HPDE6-E6E7 (cell line): ENCODE measurements at regions not wholly inside any gene's neighbourhood (a gene's known extent, or its start where the extent isn't known, plus 50 kb on each side); places are given as distances from the start of the nearest gene placed in this dataset.
"Not testable (repeated sequence)": the region's sequence is repeated elsewhere in the genome, so short reads cannot be mapped to it uniquely, and the experiment has no call there.

ENCODE experiments used
- DNase-seq: peaks from one replicate; pipeline ENCODE4 v3.0.0; 2011; ENCODE audit warnings: missing footprints; ENCODE audit errors: extremely low spot score

DNA sequence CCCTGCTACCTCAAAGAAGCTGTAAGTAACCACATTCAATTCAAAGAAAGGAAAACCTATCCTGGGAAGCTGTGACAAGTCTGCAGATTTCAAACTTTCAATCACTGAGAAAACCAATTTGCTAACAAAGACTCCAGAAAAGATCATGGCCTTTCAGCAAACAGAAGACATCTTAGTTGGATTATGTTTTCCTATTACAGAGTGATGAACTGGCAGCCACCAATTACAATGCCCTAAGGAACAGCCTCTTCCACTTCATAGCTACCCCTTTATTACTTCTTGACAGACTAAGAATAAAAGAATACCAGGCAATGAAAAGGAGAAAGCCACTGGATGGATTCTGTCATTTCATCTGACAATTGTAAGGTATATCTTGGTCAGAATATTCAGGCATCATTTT, 128.2 kb upstream of the RASEF start:
- no peak for DNase-seq

- not testable (repeated sequence) for DNase-seq
Measured at GRCh38 chr9:83189026-83189425, 126.1 kb upstream of the RASEF start.

DNA sequence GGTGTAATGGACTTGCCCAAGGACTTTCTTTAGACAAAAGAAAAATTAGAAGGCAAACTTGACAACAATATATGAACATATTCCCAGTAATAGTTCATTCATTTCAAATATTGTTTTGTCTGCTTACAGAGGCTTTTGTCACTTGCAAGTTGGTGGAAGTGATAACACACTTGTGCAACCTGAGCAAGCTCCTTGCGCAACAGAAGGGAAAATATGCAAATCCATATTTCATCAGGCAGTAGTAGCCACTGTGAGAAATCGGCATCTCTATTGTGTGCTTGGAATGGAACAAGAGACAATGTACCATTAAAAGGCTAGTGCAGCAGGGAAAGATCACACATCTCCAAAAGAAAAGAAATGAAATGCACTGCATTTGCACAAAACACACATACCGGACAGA, 125.3 kb upstream of the RASEF start:
- DNase-seq = no peak

- DNase-seq = no peak
Measured at GRCh38 chr9:83186155-83186737, 123.3 kb upstream of the RASEF start.

- no peak for DNase-seq
Measured at GRCh38 chr9:83185488-83186154, 122.7 kb upstream of the RASEF start.

- DNase-seq = no peak
Measured at GRCh38 chr9:83183621-83184020, 120.7 kb upstream of the RASEF start.

DNA sequence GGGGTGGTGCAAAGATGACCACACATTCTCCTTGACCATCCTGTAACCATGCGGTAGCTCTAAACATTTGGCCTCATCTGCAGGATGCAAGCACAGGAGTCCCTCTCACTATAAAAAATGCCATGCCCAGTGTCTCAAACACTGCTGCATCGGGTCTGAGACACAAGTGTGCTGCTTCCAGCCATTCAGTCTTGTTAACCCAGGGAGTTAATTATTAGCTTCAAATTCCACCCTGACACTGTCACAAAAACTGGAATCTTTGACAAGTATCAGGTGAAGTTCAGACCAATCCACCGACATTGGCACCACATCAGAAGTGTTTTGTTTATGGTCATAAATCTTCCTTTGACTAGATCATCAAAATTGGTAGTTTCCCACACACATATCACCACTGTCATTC, 119.1 kb upstream of the RASEF start:
- no peak for DNase-seq

DNA sequence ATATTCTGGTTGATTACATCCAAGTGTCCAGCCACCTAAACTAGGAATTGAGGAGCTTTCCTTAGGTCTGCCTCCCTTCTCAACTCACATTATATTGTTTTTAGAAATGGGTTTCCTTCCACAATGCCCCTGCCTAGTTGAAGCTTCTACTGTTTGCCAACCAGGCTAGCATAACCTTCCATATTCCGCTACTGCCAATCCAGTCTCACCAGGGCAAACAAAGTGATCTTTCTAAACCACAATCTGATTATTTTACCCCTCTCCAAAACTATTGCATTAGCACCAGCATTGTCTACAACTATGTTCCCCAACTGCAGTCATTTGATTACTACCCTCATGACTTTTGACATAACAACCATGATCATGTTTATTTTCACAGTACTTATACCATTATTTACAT, 115.8 kb upstream of the RASEF start:
- DNase-seq = no peak

DNA sequence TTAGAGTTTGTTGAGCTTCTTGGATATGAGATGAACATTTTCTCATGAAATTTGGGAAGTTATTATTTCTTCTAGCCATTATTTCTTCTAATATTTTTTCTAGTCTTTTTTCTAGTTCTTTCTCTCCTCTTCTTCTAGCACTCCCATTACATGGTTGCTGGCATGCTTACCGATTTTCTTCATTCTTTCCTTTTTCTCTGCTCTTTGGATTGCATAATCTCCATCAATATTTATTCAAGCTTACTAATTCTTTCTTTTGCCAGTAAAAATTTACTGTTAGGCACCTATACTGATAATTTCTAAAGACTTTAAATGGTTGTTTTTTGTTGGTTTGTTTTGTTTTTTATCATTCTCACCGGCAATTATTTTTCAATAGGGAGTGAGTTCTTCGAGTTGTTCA, 114.8 kb upstream of the RASEF start:
- no peak for DNase-seq

DNA sequence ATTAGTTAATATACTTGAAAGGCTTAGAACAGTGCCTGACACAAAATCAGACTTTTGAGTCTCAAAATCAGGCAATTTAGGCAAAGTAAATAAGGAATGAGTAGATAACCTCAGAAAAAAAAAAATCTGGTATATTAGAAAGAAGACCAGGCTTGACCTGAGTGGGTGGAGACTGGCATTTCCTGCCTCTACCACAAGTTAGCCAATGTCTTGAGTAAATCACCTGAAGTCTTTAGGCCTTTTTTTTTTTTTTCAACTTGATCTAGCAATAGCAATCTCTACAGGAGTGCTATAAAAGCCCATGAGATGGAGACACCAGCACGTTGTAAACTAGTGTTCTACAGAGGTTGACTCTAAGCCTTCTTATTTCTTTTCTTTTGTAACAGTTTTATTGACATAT, 104.2 kb upstream of the RASEF start:
- DNase-seq = peak; percentile 41

DNA sequence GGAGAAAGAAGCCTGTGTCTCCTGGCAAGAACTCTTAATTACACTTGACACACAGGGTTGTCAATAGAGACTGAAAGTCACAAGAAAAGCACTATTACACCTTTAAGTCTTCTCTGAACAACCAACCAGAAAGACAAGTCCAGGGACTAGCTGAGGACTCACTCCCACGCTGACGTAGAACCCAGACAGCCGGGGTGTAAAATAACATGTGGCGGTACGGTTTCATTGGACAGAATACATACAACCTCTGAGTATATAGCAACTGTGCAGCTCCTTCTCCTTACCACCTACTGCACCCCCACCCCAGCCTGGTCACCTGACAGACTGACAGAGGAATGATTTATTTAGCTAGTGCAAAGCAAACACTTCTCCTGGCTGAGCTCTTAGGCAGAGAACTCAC, 103.4 kb upstream of the RASEF start:
- peak; percentile 20 for DNase-seq

GRCh38 chr9:83155733-83156132, 92.8 kb upstream of the RASEF start:
- no peak for DNase-seq

DNA sequence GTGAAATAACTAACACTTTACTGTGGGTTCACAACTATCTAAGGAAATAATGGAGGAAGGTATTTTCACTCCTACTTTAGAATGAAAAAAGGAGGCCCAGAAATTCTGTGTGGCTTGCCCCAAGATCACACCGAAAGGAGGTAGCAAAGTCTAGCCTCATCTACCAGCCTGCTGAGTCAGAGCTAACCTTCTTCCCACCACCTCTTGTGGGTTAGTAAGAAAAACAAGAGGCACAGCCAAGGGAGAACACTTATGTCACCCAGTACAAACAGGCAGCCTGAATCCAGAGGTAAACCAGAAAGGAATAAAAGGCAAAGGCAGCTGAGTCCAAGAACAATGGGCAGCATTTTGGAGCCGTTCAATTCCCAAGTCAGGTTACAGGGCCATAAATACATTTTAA, 91.9 kb upstream of the RASEF start:
- peak; percentile 9 for DNase-seq

GRCh38 chr9:83154087-83154736, 91.3 kb upstream of the RASEF start:
- peak; percentile 71 for DNase-seq

DNA sequence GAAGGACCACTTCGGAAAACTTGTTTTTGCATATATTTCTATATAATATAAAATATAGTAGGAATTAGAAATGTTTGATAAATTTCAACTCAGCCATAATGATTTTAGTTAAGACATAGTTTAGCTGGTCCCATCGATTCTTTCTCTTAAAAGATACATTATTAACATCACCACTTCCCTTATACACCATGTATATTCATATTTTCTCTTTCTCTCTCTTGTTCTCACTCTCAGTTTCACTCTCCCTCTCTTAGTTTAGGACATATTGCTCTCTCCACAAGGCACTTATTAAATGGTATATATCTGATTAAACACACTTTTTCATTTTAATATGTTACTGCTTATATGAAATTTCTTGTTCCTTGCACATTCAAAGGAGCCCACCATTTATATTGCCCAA, 90.1 kb upstream of the RASEF start:
- no peak for DNase-seq

DNA sequence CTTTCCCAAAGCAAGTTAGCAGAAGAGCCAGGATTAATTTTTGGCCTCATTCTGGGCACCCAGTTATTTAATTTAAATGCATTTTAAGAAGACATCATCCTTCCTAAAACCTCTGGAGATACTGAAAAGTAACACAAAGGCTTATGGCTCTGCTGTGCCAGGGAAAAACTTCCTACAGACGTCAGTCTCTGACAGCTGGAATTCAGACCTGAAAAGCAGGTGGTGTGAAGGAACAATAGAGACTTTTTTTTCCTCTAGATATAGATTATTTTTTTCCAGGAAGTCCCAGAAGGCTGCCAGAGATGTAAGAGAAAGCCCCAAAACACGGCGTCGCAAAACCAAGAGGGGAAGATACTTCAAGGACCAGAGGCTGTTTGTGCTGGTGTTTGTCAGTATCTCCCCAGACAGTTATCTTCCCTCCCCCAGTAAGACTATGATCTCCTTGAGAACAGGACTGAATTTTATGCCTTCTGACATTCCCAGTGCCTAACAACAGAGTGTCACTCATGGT, 88.7 kb upstream of the RASEF start:
- no peak for DNase-seq

DNA sequence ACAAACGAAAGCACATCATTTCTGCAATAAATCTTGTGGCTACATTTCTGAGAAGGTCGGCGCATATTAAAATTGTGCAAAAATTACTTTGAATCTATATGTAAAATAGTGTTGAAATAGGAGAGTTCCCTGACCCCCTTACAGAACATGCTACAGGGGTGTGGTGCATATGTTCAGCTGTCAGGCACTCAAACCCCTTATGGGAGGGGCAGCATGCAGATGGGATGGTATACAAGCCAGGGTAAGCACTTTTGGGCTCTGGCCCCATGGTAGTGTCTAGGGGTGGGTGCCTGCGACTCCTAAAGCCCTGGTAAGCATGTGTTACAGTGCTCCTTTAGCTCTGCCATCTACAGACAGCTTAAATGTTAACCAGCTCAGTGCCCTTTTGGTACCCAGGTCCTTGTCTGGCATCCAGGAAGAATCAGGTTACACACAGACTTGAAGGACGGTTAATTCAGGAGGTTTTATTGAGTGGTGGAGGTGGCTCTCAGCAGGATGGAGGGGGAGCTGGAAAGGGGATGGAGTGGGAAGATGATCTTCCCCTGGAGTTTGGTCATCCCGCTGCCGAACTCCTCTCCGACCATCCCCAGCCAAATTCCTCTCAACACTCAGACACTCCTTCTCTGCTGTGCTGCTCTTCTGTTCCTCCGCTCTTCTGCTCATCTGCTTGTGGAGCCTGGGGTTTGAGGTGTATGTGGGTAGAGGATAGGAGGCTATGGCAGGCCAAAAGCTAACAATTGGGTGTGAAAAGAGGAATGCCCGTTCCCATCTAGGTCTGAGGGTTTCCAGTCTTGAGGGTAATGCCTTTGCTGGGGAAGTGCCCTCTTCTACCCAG, 84.6 kb upstream of the RASEF start:
- DNase-seq = no peak

- no peak for DNase-seq
Measured at GRCh38 chr9:83146325-83146724, 83.4 kb upstream of the RASEF start.

DNA sequence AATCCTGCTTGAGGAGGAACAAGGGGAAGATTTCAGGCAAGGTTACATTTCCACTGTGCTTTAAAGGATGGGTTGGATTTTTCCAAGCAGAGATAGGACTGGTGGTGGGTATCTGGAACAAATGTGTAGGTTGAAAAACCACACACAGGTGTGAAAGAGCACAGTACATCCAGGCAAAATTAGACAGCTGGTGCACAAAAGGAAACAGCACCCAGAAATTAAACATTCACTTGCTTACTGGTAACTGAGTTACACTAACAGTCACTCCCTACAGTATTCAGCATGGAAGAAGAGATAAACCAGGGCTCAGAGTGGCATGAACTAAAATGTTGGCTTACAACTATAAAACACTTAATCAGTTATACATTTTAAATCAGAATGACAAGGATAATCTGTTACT, 81.5 kb upstream of the RASEF start:
- no peak for DNase-seq

DNA sequence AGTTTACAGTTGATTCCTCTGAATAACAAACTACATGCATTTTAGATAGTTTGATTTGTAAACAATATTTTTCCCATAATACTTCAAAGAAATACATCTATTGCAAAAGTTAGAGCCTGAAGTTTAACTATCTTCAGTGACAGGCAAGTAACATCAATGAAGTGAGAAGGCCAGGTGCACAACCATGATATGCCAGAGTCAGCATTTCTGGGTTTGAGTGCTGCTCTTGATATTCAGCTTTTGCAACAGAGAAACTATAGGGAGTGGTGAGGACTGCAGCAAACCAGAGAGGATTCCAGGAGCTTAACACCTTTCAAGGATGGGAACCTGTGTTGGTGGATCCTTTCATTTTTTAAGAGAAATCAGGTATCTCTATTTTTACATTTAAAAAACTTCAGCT, 79.4 kb upstream of the RASEF start:
- no peak for DNase-seq

DNA sequence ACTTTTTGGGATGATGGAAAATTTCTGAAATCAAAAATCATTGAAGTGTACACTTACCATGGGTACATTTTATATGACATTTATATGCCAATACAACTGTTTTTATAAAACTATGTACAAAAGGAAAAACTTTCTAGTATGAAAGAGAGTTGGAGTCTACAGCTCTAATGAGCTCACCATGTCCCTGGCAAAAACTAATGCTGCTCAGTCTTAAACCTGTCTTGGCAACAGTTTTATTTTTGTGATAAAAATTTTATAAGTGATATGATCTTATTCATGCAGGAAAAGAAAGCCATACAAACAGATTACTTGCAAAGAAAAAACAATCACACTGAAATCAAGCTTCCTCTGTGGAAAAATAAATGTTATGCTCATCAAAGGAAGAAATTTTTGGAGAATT, 78.9 kb upstream of the RASEF start:
- no peak for DNase-seq

- DNase-seq = no peak
Measured at GRCh38 chr9:83140061-83140460, 77.1 kb upstream of the RASEF start.
